ENCODE measurements at regions not wholly inside any gene's neighbourhood (a gene's known extent, or its start where the extent isn't known, plus 50 kb on each side); places are given as distances from the start of the nearest gene placed in this dataset.

DNA sequence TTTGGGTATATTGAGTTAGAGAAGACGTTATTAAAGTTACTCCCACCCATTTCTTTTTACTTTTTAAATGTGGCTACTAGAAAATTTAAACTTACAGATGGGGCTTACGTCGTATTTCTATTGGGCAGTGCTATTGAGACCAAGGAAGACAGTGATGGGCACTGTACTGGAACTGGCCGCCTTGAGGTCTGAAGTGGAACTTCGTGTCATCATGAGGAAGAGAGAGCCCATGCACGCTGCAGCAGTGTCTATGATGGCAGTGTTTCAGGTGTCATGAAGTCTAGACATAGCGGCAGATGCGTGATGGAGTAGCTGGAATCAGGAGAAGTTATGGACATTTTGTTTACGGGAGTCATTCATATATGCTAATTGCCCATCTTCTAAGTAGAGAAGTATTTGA, 143.7 kb downstream of the LRRC70 start:
- Mint-ChIP-seq H3K9me3 (no peaks in the 10 kb centered on the region), H3K27me3 (ENCODE audit: insufficient read depth) (peaks cover 26% of the 10 kb centered on the region), H3K4me3 (no peak overlapping the region), H3K27ac (no peak overlapping the region), H3K4me1 (ENCODE audit: low read depth) (no peaks in the 10 kb centered on the region), H3K36me3 (ENCODE audit: low read depth) (no peaks in the 10 kb centered on the region)
- intact Hi-C loops (cut with micrococcal nuclease) = no loop called here
- no peak for DNase-seq (ENCODE audit: low spot score)

DNA sequence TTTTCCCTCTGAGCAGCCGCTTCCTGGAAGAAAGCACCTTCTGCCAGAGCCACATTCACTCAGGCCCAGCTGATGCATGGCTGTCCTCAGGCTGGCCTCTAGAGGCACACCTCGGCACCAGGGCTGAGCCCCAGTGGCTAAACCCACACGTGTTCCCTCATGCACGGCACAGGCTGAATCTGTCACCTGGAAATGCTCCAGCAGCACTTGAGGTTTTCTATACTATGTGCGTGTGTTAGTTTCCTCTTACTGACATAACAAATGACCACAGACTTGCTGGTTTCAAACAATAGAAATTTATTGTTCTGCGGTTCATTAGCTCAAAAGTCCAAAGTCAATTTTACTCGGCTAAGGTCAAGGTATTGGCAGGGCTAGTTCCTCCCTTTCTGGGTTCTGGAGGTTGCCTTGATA, 141.4 kb downstream of the LRRC70 start:
- H3K9me3 Mint-ChIP-seq = no peaks in the 10 kb centered on the region

DNA sequence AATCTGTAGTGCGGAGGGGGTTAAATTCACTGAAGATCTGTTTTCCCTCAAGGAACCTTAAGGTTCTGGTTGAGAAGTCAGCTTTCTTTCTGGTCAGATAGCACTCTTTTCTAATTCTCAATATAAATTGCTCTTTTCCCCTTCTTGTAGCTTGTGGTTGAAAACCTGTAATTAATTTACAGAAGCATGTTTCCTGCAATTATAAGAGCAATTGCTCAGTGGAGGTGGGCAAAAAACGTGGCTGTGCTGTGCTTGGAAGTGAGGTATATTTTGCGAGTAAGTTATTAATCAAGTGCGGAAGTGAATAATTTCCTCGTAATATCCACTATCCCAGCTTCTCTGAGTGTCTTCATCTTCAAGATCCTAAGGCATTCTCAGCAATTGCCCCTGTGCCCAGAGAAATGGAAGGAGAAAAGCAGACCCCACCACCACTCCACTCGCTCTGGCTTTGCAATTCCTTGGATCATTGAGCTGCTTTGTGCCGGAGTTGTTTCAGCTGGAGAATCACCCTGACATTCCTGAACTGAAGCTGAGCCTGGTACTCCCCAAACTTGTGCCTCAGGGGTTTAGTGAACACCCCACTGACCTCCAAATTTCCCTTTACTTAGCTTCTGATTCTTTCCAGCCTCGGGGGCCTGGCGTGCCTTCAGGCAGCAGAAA, 140.6 kb downstream of the LRRC70 start:
- intact Hi-C loops (cut with micrococcal nuclease) = no loop called here
- no peaks in the 10 kb centered on the region for H3K36me3 Mint-ChIP-seq (ENCODE audit: low read depth)
- peaks cover 28% of the 10 kb centered on the region for H3K27me3 Mint-ChIP-seq (ENCODE audit: insufficient read depth)
- DNase-seq (ENCODE audit: low spot score) = no peak
- H3K4me1 Mint-ChIP-seq (ENCODE audit: low read depth) = no peaks in the 10 kb centered on the region
- no peak overlapping the region for H3K27ac Mint-ChIP-seq
- no peaks in the 10 kb centered on the region for H3K9me3 Mint-ChIP-seq
- H3K4me3 Mint-ChIP-seq = no peak overlapping the region

More for the DNA sequence above, 141.4 kb downstream of the LRRC70 start:
- H3K27ac Mint-ChIP-seq = no peak overlapping the region
- H3K27me3 Mint-ChIP-seq (ENCODE audit: insufficient read depth) = peaks cover 29% of the 10 kb centered on the region
- no peaks in the 10 kb centered on the region for H3K4me1 Mint-ChIP-seq (ENCODE audit: low read depth)
- no peak overlapping the region for H3K4me3 Mint-ChIP-seq
- intact Hi-C loops (cut with micrococcal nuclease) = no loop called here
- no peak for DNase-seq (ENCODE audit: low spot score)
- no peaks in the 10 kb centered on the region for H3K36me3 Mint-ChIP-seq (ENCODE audit: low read depth)

DNA sequence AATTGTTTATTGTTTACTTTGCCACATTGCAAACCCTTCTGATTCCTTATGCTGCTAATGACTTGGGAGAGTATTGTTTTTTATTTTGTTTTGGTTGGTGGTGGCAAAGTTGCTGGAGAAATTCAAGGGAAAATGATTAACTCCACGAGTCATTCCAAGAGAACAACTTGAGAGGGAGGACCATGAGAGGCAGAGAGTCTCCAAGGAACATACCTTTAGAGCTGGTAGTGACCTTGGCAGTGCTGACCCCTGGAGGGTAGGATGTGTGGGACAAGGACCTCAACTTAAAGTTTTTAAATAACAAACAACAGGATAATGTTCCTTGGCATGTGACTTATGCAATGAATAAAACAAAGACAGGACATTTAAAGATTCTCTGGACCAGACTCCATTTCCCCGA, 139.7 kb downstream of the LRRC70 start:
- no peak for DNase-seq (ENCODE audit: low spot score)
- H3K4me3 Mint-ChIP-seq = no peak overlapping the region
- no peaks in the 10 kb centered on the region for H3K36me3 Mint-ChIP-seq (ENCODE audit: low read depth)
- intact Hi-C loops (cut with micrococcal nuclease) = no loop called here
- peaks cover 21% of the 10 kb centered on the region for H3K27me3 Mint-ChIP-seq (ENCODE audit: insufficient read depth)
- no peaks in the 10 kb centered on the region for H3K9me3 Mint-ChIP-seq
- H3K4me1 Mint-ChIP-seq (ENCODE audit: low read depth) = no peaks in the 10 kb centered on the region
- H3K27ac Mint-ChIP-seq = no peak overlapping the region

DNA sequence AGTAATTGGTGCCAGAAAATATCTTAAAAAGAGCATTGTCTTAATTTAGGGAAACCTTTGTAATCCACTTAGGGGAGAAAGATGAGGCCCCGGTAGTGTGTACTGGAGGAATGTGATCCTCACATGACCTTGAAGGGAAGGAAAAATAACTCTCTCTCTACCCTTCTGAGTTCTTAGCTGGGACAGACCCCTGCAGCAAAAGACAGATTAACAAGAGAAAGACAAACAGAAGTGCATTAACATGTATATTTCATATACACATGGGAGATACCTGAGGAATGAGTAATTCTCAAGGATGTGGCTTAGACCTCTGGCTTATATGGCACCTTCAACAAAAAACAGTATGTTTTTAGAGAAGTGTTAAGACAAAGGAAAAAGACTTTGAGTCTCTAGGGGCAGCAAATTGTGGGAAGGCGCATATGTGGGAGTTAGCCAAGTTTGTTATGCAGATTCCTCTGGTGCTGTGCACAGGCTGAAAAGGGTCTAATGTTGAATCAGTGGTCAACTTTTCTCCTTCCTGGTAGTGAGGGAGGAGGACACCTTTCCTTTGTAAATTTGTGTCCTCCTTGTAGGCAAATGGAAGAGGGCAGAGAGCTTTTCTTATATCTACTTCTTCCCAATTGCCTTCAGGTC, 138.8 kb downstream of the LRRC70 start:
- H3K4me1 Mint-ChIP-seq (ENCODE audit: low read depth) = no peaks in the 10 kb centered on the region
- no peak overlapping the region for H3K27ac Mint-ChIP-seq
- intact Hi-C loops (cut with micrococcal nuclease) = no loop called here
- no peaks in the 10 kb centered on the region for H3K36me3 Mint-ChIP-seq (ENCODE audit: low read depth)
- H3K27me3 Mint-ChIP-seq (ENCODE audit: insufficient read depth) = peaks cover 16% of the 10 kb centered on the region
- no peak for DNase-seq (ENCODE audit: low spot score)
- no peaks in the 10 kb centered on the region for H3K9me3 Mint-ChIP-seq
- H3K4me3 Mint-ChIP-seq = no peak overlapping the region

DNA sequence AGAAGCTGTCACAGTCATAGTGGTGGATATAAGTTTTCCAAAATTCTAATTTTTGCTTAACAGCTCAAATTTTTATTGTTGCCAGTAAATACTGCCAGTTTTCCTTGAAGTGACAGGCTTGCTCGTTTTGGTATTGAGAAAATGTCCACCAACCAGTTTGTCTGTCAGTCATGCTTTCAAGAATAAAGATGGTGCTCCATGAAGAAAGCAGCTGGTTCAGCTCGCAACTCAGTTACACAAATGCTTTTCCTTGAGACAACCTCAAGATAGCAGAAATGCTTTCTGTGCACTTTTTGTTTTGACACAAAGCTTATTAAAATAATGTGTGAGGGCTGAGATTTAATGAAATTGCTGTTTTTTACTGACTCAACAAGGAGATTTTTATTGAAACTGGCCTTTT, 135.7 kb downstream of the LRRC70 start:
- Mint-ChIP-seq H3K27ac (no peak overlapping the region), H3K4me1 (ENCODE audit: low read depth) (no peaks in the 10 kb centered on the region), H3K36me3 (ENCODE audit: low read depth) (no peaks in the 10 kb centered on the region), H3K9me3 (no peaks in the 10 kb centered on the region), H3K4me3 (no peak overlapping the region), H3K27me3 (ENCODE audit: insufficient read depth) (peaks cover 13% of the 10 kb centered on the region)
- DNase-seq (ENCODE audit: low spot score) = no peak
- intact Hi-C loops (cut with micrococcal nuclease) = no loop called here

DNA sequence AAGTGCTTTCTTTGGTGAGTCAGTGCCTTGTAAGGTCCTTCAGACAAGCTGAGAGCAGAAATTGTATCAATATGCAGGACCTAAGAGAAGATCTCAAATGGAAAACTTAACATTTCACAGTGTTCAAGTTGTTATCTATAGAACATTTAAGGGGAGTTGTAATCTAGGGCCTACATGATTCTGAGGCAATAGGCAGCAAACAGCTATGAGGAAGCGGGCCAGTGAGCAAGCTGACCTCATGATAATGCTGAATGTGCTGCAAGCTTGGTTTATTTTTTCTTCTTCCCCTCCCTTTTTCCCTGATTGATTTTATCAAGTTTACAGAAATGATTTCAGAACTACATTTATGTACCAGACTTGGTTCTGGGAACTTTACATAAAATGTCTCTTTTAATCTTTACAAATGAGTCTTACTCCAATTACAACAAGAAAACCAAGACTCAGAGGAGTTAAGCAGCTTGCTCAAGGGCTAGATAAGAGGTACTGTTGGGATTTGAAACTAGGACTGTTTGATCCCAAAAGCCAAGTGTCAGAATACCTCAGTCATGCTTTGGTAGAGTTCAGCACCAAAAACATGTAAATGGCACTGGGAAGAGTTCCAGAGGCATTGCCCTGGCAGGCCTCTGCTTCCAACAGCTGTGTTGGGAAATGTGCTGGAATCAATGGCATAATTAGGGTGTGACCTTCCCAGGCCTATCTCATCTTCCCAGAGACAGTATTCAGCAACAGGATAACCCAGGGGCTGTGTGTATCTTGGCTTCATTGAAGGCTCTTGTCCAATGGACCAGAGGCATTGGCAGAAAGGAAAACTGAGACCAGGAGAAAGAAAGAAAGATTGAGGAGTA, 130.1 kb downstream of the LRRC70 start:
- H3K36me3 Mint-ChIP-seq (ENCODE audit: low read depth) = no peaks in the 10 kb centered on the region
- no peak overlapping the region for H3K4me3 Mint-ChIP-seq
- DNase-seq (ENCODE audit: low spot score) = no peak
- intact Hi-C loops (cut with micrococcal nuclease) = no loop called here
- H3K9me3 Mint-ChIP-seq = no peaks in the 10 kb centered on the region
- peaks cover 4% of the 10 kb centered on the region for H3K27me3 Mint-ChIP-seq (ENCODE audit: insufficient read depth)
- no peaks in the 10 kb centered on the region for H3K4me1 Mint-ChIP-seq (ENCODE audit: low read depth)
- no peak overlapping the region for H3K27ac Mint-ChIP-seq

DNA sequence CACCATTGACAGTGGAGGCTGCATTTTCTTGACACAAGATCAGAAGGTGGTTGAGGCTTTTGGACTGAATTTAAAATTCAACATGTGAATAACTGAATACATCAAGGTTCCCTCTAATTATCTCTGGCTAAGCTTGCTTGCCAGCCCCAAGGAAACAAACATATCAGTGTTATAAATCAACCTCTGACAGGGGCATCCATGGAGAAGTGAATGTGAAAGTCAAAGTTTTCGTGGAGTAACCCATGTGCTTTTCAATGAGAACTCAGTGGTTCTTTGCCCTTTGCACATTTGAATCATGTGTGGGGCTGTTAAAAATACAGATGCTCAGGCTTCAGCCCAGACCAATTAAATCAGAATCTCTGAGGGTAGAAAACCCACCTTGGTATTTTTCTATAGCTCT, 128.9 kb downstream of the LRRC70 start:
- intact Hi-C loops (cut with micrococcal nuclease) = no loop called here
- H3K27ac Mint-ChIP-seq = no peak overlapping the region
- H3K4me1 Mint-ChIP-seq (ENCODE audit: low read depth) = no peaks in the 10 kb centered on the region
- no peaks in the 10 kb centered on the region for H3K9me3 Mint-ChIP-seq
- no peaks in the 10 kb centered on the region for H3K36me3 Mint-ChIP-seq (ENCODE audit: low read depth)
- DNase-seq (ENCODE audit: low spot score) = no peak
- no peak overlapping the region for H3K4me3 Mint-ChIP-seq
- peaks cover 4% of the 10 kb centered on the region for H3K27me3 Mint-ChIP-seq (ENCODE audit: insufficient read depth)

DNA sequence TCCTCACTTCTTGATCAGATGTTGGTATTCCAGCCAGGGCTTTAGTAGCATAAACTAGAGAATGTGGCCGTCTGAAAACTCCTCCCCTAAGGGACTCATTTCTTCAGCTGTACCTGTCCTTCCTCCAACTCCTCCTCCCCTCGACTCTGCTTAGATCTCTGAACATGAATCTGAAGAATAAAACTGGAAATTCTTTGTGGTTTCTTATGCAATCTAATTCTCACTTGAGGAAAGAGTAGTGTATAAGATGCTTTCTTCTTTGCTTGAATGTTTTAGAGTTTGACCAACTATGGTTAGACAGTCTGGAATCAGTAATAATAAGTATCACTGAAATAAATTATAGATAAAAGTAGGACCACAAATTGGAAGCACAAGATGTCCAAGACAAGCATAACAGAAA, 128.5 kb downstream of the LRRC70 start:
- H3K27me3 Mint-ChIP-seq (ENCODE audit: insufficient read depth) = peaks cover 4% of the 10 kb centered on the region
- intact Hi-C loops (cut with micrococcal nuclease) = no loop called here
- no peak overlapping the region for H3K4me3 Mint-ChIP-seq
- no peaks in the 10 kb centered on the region for H3K36me3 Mint-ChIP-seq (ENCODE audit: low read depth)
- H3K4me1 Mint-ChIP-seq (ENCODE audit: low read depth) = no peaks in the 10 kb centered on the region
- DNase-seq (ENCODE audit: low spot score) = no peak
- H3K9me3 Mint-ChIP-seq = no peaks in the 10 kb centered on the region
- no peak overlapping the region for H3K27ac Mint-ChIP-seq

DNA sequence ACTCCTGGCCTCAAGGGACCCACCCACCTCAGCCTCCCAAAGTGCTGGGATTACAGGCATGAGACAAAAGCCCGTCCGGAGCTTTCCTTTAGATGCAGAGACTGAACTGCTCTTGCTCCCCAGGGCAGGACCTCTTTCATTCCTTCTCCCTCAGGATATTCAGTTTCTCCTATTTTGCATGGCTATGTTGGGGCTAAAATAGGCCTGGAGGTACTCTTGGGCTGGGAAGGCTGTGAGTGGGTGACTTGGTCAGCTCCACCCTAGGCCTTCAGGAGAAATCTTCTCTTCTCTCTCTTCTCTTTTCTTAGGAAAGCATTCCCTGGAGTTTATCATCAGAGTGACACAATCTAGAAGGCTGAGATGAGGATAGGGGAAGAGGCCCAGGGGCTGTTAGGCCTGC, 126.4 kb downstream of the LRRC70 start:
- intact Hi-C loops (cut with micrococcal nuclease) = no loop called here

DNA sequence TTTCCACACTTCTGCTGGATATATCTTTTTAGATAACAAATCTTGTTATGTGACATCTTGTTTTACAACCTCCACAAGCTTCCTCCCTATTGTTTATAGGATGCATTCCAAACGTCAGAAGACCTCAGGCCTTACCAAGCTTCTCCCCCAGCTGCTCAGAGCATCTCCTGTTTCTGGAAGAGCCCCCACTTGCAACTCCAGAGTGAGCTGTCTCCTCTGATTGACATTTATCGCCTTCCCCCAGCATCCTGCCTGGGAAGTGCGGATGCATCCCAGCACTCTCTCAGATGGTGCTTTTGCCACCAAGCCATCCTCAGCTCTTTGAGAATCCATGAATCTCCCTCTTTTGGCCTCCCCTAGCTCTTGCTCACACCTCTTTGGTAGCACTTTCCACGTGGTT, 123.5 kb downstream of the LRRC70 start:
- no peak overlapping the region for H3K4me3 Mint-ChIP-seq

More for the DNA sequence above, 126.4 kb downstream of the LRRC70 start:
- peaks cover 7% of the 10 kb centered on the region for H3K27me3 Mint-ChIP-seq (ENCODE audit: insufficient read depth)
- no peak overlapping the region for H3K4me3 Mint-ChIP-seq
- H3K36me3 Mint-ChIP-seq (ENCODE audit: low read depth) = no peaks in the 10 kb centered on the region
- no peaks in the 10 kb centered on the region for H3K4me1 Mint-ChIP-seq (ENCODE audit: low read depth)
- no peaks in the 10 kb centered on the region for H3K9me3 Mint-ChIP-seq
- no peak overlapping the region for H3K27ac Mint-ChIP-seq
- no peak for DNase-seq (ENCODE audit: low spot score)

DNA sequence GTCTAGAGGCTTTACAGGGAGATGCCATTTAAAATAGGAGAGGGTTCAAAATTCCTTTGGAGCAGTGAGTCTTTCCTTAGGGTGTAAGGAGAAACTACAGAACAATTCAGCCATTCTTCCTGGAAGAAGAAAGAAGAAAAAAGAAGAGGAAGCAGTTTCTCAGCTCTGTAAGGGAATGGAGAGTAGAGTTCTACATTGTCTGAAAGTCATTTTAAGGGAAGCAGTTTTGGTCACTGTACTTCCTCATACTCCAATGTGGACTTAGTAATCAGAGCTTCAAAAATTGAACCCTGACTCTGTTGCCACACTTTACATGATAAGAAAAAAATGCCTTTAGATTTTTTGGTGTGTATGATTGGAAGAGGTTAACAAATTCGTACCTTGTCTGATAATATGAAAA, 122.4 kb downstream of the LRRC70 start:
- Mint-ChIP-seq H3K27me3 (ENCODE audit: insufficient read depth) (peaks cover 7% of the 10 kb centered on the region), H3K4me3 (no peak overlapping the region), H3K9me3 (no peaks in the 10 kb centered on the region), H3K27ac (no peak overlapping the region), H3K4me1 (ENCODE audit: low read depth) (no peaks in the 10 kb centered on the region), H3K36me3 (ENCODE audit: low read depth) (no peaks in the 10 kb centered on the region)
- intact Hi-C loops (cut with micrococcal nuclease) = no loop called here
- no peak for DNase-seq (ENCODE audit: low spot score)

More for the DNA sequence above, 123.5 kb downstream of the LRRC70 start:
- Mint-ChIP-seq H3K27ac (no peak overlapping the region), H3K4me1 (ENCODE audit: low read depth) (no peaks in the 10 kb centered on the region), H3K9me3 (no peaks in the 10 kb centered on the region), H3K27me3 (ENCODE audit: insufficient read depth) (peaks cover 7% of the 10 kb centered on the region), H3K36me3 (ENCODE audit: low read depth) (no peaks in the 10 kb centered on the region)
- intact Hi-C loops (cut with micrococcal nuclease) = no loop called here
- no peak for DNase-seq (ENCODE audit: low spot score)

DNA sequence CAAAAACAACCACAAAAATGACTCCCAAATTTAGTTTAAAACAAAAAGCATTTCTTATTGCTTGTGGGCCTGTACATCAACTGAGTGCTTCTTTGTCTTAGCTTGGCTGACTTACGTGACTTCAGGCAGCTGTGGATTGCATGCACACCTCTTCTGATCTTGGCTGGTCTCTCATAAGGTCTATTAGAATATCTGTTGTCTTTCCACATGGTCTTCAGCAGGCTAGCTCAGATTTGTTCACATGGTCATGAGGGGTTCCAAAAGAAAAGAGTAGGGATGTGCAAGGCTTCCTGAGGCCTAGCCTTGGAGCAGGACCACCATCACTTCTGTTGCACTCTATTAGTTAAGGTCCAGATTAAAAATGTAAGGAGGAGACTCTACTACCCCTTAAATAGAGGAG, 120.1 kb downstream of the LRRC70 start:
- no peaks in the 10 kb centered on the region for H3K36me3 Mint-ChIP-seq (ENCODE audit: low read depth)

More for the DNA sequence above, 120.1 kb downstream of the LRRC70 start:
- peaks cover 5% of the 10 kb centered on the region for H3K27me3 Mint-ChIP-seq (ENCODE audit: insufficient read depth)
- DNase-seq (ENCODE audit: low spot score) = no peak
- no peaks in the 10 kb centered on the region for H3K9me3 Mint-ChIP-seq
- H3K4me1 Mint-ChIP-seq (ENCODE audit: low read depth) = no peaks in the 10 kb centered on the region
- intact Hi-C loops (cut with micrococcal nuclease) = no loop called here
- no peak overlapping the region for H3K27ac Mint-ChIP-seq
- no peak overlapping the region for H3K4me3 Mint-ChIP-seq
